AG04450 (cell line): ENCODE measurements at regions not wholly inside any gene's neighbourhood (a gene's known extent, or its start where the extent isn't known, plus 50 kb on each side); places are given as distances from the start of the nearest gene placed in this dataset.

Experiments used
- CTCF ChIA-PET: fragments of 300-600, 350-600 bp; formaldehyde crosslinking; extraction: SDS; loops from one replicate; lab custom pipeline; 2022; ENCODE audit warnings: antibody characterized with exemption, inconsistent platforms; lab: Charles Lee
- POLR2A ChIA-PET: fragments of 350-600 bp; formaldehyde crosslinking; extraction: SDS; loops from one replicate; lab custom pipeline; 2021; ENCODE audit warnings: antibody characterized with exemption, inconsistent platforms; lab: Yijun Ruan, JAX
- DNase-seq: peaks from one replicate; pipeline ENCODE4 v3.0.0-alpha.2; 2011; ENCODE audit warnings: low read depth, low spot score
- H3K27ac ChIP-seq: one replicate; pipeline ENCODE4 v1.5.1; 2012; ENCODE audit warnings: low read depth, low read length, control low read depth
- H3K27me3 ChIP-seq: one replicate; pipeline ENCODE4 v1.6.0; 2012; ENCODE audit warnings: low read length; ENCODE audit not compliant: control insufficient read depth, insufficient read depth
- H3K4me3 ChIP-seq: 2 replicates; pipeline ENCODE4 v1.5.1; 2011; ENCODE audit warnings: mild to moderate bottlenecking, low read depth, low read length, control low read depth
- H3K9me3 ChIP-seq: 2 replicates; pipeline ENCODE4 v1.5.1; 2012; ENCODE audit warnings: low read length; ENCODE audit not compliant: control insufficient read depth, insufficient read depth
- TF ChIP-seq, protein P1 (sequence below): IDR thresholded peaks from 2 replicates; pipeline ENCODE4 v1.5.1; 2011; ENCODE audit warnings: low read depth, low read length, control low read depth, inconsistent platforms

DNA sequence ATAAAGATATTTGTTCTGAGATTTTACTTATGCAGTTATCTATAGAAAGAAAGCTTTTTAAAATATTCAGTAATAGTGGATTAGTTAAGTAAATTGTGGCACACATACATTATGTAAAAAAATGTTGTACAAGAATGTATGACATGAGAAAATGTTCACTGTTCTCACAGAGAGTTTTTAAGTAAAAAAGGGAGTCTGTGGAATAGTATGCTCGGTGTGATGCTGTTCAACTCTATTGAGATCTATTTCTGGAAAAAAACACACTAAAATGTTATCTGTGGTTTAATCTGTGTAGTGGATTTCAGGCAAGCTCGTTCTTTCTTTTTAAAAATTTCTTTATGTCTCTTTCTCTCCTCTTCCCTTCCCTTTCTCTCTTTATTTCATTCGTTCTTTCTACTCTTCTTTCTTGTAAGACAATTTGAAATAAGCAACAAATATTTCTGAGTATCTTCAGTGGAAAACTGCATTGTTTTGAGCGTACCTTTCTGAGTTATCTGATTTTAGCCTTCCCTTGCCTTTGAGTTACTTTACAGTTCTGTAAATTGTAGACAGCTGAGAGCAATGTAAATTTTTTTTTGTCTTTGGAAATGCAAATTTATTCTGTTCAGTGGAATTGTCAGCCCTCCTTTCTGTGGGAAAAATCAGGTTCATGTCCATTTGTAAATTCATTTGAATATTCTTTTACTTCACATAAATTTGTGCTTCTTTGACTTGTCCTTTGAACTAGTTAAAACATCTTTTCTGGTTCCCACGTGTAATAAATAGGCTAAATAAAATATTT lies 229.0 kb upstream of the NOX3 start:
- H3K27me3 ChIP-seq, result no peaks in the 10 kb centered on the region
- H3K27ac ChIP-seq, result no peak overlapping the region
- TF ChIP-seq, protein P1, sequence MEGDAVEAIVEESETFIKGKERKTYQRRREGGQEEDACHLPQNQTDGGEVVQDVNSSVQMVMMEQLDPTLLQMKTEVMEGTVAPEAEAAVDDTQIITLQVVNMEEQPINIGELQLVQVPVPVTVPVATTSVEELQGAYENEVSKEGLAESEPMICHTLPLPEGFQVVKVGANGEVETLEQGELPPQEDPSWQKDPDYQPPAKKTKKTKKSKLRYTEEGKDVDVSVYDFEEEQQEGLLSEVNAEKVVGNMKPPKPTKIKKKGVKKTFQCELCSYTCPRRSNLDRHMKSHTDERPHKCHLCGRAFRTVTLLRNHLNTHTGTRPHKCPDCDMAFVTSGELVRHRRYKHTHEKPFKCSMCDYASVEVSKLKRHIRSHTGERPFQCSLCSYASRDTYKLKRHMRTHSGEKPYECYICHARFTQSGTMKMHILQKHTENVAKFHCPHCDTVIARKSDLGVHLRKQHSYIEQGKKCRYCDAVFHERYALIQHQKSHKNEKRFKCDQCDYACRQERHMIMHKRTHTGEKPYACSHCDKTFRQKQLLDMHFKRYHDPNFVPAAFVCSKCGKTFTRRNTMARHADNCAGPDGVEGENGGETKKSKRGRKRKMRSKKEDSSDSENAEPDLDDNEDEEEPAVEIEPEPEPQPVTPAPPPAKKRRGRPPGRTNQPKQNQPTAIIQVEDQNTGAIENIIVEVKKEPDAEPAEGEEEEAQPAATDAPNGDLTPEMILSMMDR, result no peak
- ChIA-PET CTCF (no interaction called here), POLR2A (no interaction called here)
- H3K4me3 ChIP-seq, result no peak overlapping the region
- H3K9me3 ChIP-seq, result no peaks in the 10 kb centered on the region
- no peak for DNase-seq

DNA sequence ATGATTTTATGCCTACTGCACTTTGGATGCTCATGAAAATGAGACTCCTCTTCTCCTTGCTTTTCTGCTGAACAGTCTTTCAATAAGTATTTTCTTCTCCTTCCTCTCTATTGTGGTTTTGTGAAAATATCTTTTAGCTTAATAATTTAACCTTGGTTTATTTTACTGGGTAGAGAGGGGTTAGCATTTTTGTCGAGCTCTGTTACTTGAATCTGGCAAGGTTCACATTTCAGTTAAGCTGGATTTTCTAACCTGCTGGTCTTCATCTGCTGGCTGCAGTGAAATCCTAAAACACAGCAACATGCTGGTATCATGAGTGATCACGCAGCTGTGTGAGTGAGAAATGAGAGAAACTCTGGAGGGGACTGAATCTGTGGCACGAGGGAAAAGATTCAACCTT lies 222.7 kb upstream of the NOX3 start:
- peak; percentile 46 for DNase-seq
- no peaks in the 10 kb centered on the region for H3K27me3 ChIP-seq
- no peaks in the 10 kb centered on the region for H3K9me3 ChIP-seq
- POLR2A ChIA-PET, result no interaction called here
- H3K27ac ChIP-seq, result no peak overlapping the region
- TF ChIP-seq, protein P1, result no peak
- CTCF ChIA-PET, result interaction anchor here (0.5 kb wide), 1 partner anchor 353 kb away, joined by 10 read pairs; no protein-coding TSS in a partner anchor
- H3K4me3 ChIP-seq, result no peak overlapping the region

DNA sequence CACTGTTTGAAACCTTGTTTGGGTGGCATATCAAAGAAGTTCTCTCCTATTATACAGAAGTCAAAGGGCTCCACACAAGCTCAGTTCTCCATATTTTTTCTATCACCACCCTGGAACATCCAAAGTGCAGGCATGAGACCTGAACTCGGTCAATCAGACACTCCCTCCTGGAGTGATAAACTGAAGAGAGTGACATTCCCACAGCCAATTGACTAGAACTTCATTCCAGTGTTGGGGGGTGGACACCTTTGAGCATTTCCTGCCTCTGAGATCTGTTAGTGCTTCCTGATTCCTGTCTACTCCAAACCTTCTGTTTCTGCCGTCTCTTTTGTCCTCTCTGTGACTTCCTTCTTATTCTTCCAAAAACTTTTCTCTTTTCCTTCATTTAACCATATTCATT lies 220.7 kb upstream of the NOX3 start:
- Histone ChIP-seq H3K9me3 (no peaks in the 10 kb centered on the region), H3K4me3 (no peak overlapping the region), H3K27me3 (no peaks in the 10 kb centered on the region), H3K27ac (no peak overlapping the region)
- DNase-seq, result no peak
- POLR2A ChIA-PET, result no interaction called here
- TF ChIP-seq, protein P1, result no peak
- CTCF ChIA-PET, result no interaction called here

DNA sequence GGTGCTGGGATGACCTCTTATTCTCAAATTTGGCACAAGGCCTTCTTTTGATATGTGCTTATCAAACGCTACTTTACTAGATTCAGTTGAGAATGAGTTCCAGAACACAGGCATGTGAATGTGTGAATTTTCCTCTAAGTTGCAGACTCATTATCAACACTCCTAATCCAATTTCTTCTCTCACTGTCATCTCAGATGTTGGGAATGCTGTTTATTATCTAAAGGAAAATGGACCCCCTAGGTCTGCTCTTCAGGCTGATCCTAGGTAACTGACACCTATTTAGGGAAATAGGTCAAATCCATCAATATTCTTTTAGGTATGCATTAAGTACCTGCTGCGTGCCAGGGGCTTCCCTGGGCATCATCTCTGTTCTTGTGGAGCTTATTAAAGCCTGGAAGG lies 215.0 kb upstream of the NOX3 start:
- no peak for DNase-seq
- ChIA-PET POLR2A (no interaction called here), CTCF (no interaction called here)
- no peak overlapping the region for H3K27ac ChIP-seq
- H3K4me3 ChIP-seq, result no peak overlapping the region
- H3K9me3 ChIP-seq, result no peaks in the 10 kb centered on the region
- TF ChIP-seq, protein P1, result no peak
- H3K27me3 ChIP-seq, result no peaks in the 10 kb centered on the region

DNA sequence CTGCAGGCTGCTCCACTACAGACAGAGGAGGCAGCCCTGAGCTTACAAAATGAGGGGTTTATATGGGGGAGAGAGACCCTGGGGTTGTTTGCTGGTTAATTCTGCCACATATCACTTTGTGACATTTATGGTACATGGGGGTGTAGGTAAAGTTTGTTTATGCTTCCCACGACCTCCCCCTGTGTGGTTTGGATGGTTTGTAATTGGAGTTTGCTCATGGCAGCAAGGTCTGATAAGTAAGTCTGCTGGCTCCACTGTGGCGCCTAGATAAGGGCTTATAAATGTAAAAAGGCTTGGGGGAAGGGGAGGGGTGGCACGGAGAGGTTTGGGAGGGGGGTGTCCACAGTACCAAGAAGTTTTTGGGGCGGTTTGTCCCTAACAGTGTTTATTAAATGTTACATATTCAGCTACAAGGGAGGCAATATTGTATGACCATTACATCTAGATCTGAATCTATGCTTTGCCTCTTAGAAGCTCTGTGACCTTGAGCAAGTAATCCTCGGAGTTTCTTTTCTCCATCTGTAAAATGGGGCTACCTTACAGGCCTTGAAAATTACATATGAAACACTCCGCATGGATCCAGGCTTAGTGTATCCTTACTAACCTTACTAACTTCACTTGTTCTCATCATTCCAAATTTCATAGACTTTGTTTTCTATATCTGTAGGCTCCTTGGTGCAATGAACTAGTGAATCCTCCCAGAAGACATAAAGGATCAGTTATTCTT lies 204.8 kb upstream of the NOX3 start:
- H3K9me3 ChIP-seq, result no peaks in the 10 kb centered on the region
- DNase-seq, result no peak
- ChIA-PET POLR2A (no interaction called here), CTCF (no interaction called here)
- TF ChIP-seq, protein P1, result no peak
- no peak overlapping the region for H3K4me3 ChIP-seq
- H3K27ac ChIP-seq, result no peak overlapping the region
- no peaks in the 10 kb centered on the region for H3K27me3 ChIP-seq
